ENCODE measurements at regions not wholly inside any gene's neighbourhood (a gene's known extent, or its start where the extent isn't known, plus 50 kb on each side); places are given as distances from the start of the nearest gene placed in this dataset.

DNA sequence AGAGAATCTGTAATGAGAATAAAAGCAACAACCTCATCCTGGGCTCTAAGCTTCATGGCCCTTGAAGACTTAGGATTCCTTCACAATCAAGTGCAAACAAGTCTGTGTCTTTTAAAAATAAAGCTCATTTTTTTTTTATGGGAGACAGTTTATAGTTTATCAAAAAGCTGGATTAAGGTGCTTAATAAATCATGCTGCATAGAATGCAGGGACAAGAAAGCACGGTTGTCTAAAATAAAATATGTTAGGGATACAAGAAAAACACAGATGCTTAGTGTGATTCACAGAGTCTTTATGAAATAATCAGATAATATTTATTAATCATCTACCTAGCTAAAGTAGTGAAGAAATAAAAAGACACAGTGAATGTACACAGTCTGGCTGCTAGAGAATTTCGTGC lies 2045.9 kb upstream of the WWC1 start:
- Histone ChIP-seq H3K27ac (ENCODE audit: insufficient read depth, low read depth, low read length) (no peak overlapping the region), H3K9ac (replicated peaks; ENCODE audit: extremely low read depth, insufficient read depth, low read length) (no peak overlapping the region), H3K4me2 (ENCODE audit: insufficient read depth, low read length) (no peak overlapping the region), H4K20me1 (replicated peaks; ENCODE audit: control insufficient read depth, extremely low read depth, insufficient read depth, low read length) (no peaks in the 10 kb centered on the region), H3K9me3 (replicated peaks; ENCODE audit: control insufficient read depth, insufficient read depth, low read length) (peaks cover 5% of the 10 kb centered on the region), H3K4me3 (replicated peaks in 1 of 3; ENCODE audit: insufficient read depth in 1 of 3, low read depth in 1 of 3, low read length in 3 of 3) (no peak overlapping the region), H3K27me3 (ENCODE audit: control insufficient read depth in 2 of 2, insufficient read depth in 2 of 2, low read length in 2 of 2) (no peaks in the 10 kb centered on the region), H3K4me1 (ENCODE audit: control insufficient read depth, extremely low read depth, insufficient read depth, low read length) (no peaks in the 10 kb centered on the region), H3K9me1 (replicated peaks; ENCODE audit: control insufficient read depth, extremely low read depth, insufficient read depth, low read length) (no peaks in the 10 kb centered on the region), H2AFZ (ENCODE audit: low read depth, low read length) (no peak overlapping the region), H3K36me3 (ENCODE audit: control insufficient read depth in 2 of 2, extremely low read depth in 1 of 2, insufficient read depth in 2 of 2, low read length in 2 of 2) (no peaks in the 10 kb centered on the region), H3K79me2 (ENCODE audit: control insufficient read depth, insufficient read depth, low read length) (no peaks in the 10 kb centered on the region)
- intact Hi-C loops (cut with micrococcal nuclease) (no loop called here), dilution Hi-C loops (cut with MboI; ENCODE audit: extremely low pct_ligation_motif_present, low sequenced_read_pairs) (no loop called here)
- POLR2A ChIA-PET, result no interaction called here
- TF ChIP-seq FOS (IDR thresholded peaks at IDR 0.05; ENCODE audit: borderline replicate concordance, insufficient read depth, low read length) (no peak), POLR2A (IDR thresholded peaks at IDR 0.05; ENCODE audit: low read depth, low read length) (no peak), CTCF (IDR thresholded peaks at IDR 0.05; ENCODE audit: extremely low read depth in 1 of 2, insufficient read depth in 1 of 2, low read depth in 1 of 2, low read length in 2 of 2) (no peak), POLR2AphosphoS5 (IDR thresholded peaks at IDR 0.05; ENCODE audit: insufficient read depth, low read depth, low read length) (no peak), EZH2 (IDR thresholded peaks at IDR 0.05; ENCODE audit: borderline replicate concordance, low read depth, low read length, severe bottlenecking) (no peak), JUN (IDR thresholded peaks at IDR 0.05; ENCODE audit: borderline replicate concordance, insufficient read depth, insufficient read length, low read depth) (no peak)
- CTCF ChIA-PET, result no interaction called here
- BruUV-seq (replicated peaks), result no TSS peak
- no peak for FAIRE-seq
- DNase-seq (ENCODE audit: low read depth, low spot score), result no peak

- TF ChIP-seq FOS (IDR thresholded peaks at IDR 0.05; ENCODE audit: borderline replicate concordance, insufficient read depth, low read length) (no peak), EZH2 (IDR thresholded peaks at IDR 0.05; ENCODE audit: borderline replicate concordance, low read depth, low read length, severe bottlenecking) (no peak), GATA2 (IDR thresholded peaks at IDR 0.05; ENCODE audit: insufficient read depth, insufficient read length, low read depth, low read length) (no peak), POLR2A (IDR thresholded peaks at IDR 0.05; ENCODE audit: low read depth, low read length) (no peak), MAX (IDR thresholded peaks at IDR 0.05; ENCODE audit: insufficient read depth, insufficient read length) (no peak), CTCF (IDR thresholded peaks at IDR 0.05; ENCODE audit: extremely low read depth in 1 of 2, insufficient read depth in 1 of 2, low read depth in 1 of 2, low read length in 2 of 2) (no peak), JUN (IDR thresholded peaks at IDR 0.05; ENCODE audit: borderline replicate concordance, insufficient read depth, insufficient read length, low read depth) (no peak), POLR2AphosphoS5 (IDR thresholded peaks at IDR 0.05; ENCODE audit: insufficient read depth, low read depth, low read length) (no peak), MYC (IDR thresholded peaks at IDR 0.05; ENCODE audit: low read depth, low read length) (no peak)
- ChIA-PET POLR2A (no interaction called here), CTCF (no interaction called here)
- no peaks in the 10 kb centered on the region for H3K9me1 ChIP-seq (replicated peaks; ENCODE audit: control insufficient read depth, extremely low read depth, insufficient read depth, low read length)
- H3K27me3 ChIP-seq (ENCODE audit: control insufficient read depth in 2 of 2, insufficient read depth in 2 of 2, low read length in 2 of 2), result no peaks in the 10 kb centered on the region
- H3K79me2 ChIP-seq (ENCODE audit: control insufficient read depth, insufficient read depth, low read length), result no peaks in the 10 kb centered on the region
- H2AFZ ChIP-seq (ENCODE audit: low read depth, low read length), result no peak overlapping the region
- no peak overlapping the region for H3K27ac ChIP-seq (ENCODE audit: insufficient read depth, low read depth, low read length)
- H3K4me2 ChIP-seq (ENCODE audit: insufficient read depth, low read length), result no peak overlapping the region
- intact Hi-C loops (cut with micrococcal nuclease), result no loop called here
- FAIRE-seq (no peak), DNase-seq (ENCODE audit: low read depth, low spot score) (no peak)
- BruUV-seq (replicated peaks), result no TSS peak
- dilution Hi-C loops (cut with MboI; ENCODE audit: extremely low pct_ligation_motif_present, low sequenced_read_pairs), result no loop called here
- H3K36me3 ChIP-seq (ENCODE audit: control insufficient read depth in 2 of 2, extremely low read depth in 1 of 2, insufficient read depth in 2 of 2, low read length in 2 of 2), result no peaks in the 10 kb centered on the region
- H3K9ac ChIP-seq (replicated peaks; ENCODE audit: extremely low read depth, insufficient read depth, low read length), result no peak overlapping the region
- no peaks in the 10 kb centered on the region for H4K20me1 ChIP-seq (replicated peaks; ENCODE audit: control insufficient read depth, extremely low read depth, insufficient read depth, low read length)
- peaks cover 4% of the 10 kb centered on the region for H3K9me3 ChIP-seq (replicated peaks; ENCODE audit: control insufficient read depth, insufficient read depth, low read length)
- H3K4me3 ChIP-seq (replicated peaks in 1 of 3; ENCODE audit: insufficient read depth in 1 of 3, low read depth in 1 of 3, low read length in 3 of 3), result no peak overlapping the region
- no peaks in the 10 kb centered on the region for H3K4me1 ChIP-seq (ENCODE audit: control insufficient read depth, extremely low read depth, insufficient read depth, low read length)
Observed at GRCh38 chr5:166251786-166252185, 2039.7 kb upstream of the WWC1 start.

All from endothelial cell of umbilical vein (primary cell).